Stimulated activated memory B cell treated with anti-CD40 and anti-IgM and Interleukin-4, amounts not matched to agents 10 μg/mL and 1 μg/mL and 100 μg/mL, for 72 hours (primary cell): ENCODE measurements at regions not wholly inside any gene's neighbourhood (a gene's known extent, or its start where the extent isn't known, plus 50 kb on each side); places are given as distances from the start of the nearest gene placed in this dataset.

Experiments
- ATAC-seq: fragments of 150-1000 bp; cut with Tn5 transposase; 2 replicates; pipeline ENCODE4 v1.10.0; 2021
- H3K27ac Mint-ChIP-seq: one replicate; pipeline ENCODE4 v1.8.0; 2022; ENCODE audit warnings: mild to moderate bottlenecking, mixed read lengths
- H3K27me3 Mint-ChIP-seq: one replicate; pipeline ENCODE4 v1.8.0; 2022; ENCODE audit warnings: mixed read lengths
- H3K36me3 Mint-ChIP-seq: one replicate; pipeline ENCODE4 v1.8.0; 2022; ENCODE audit warnings: mixed read lengths
- H3K4me1 Mint-ChIP-seq: one replicate; pipeline ENCODE4 v1.8.0; 2022; ENCODE audit warnings: mixed read lengths
- H3K4me3 Mint-ChIP-seq: one replicate; pipeline ENCODE4 v1.8.0; 2022; ENCODE audit warnings: mild to moderate bottlenecking, moderate library complexity, mixed read lengths
- H3K9me3 Mint-ChIP-seq: one replicate; pipeline ENCODE4 v1.8.0; 2022; ENCODE audit warnings: mixed read lengths

- no peak overlapping the region for H3K4me3 Mint-ChIP-seq
- no peak for ATAC-seq
- H3K36me3 Mint-ChIP-seq, result no peaks in the 10 kb centered on the region
- H3K27me3 Mint-ChIP-seq, result no peaks in the 10 kb centered on the region
- H3K27ac Mint-ChIP-seq, result no peak overlapping the region
- peaks cover 2% of the 10 kb centered on the region for H3K9me3 Mint-ChIP-seq
- H3K4me1 Mint-ChIP-seq, result no peaks in the 10 kb centered on the region
Measured at GRCh38 chr3:94737116-94737515, 674.3 kb downstream of the NSUN3 start.

GRCh38 chr3:94739420-94739819, 676.6 kb downstream of the NSUN3 start:
- H3K9me3 Mint-ChIP-seq, result peaks cover 4% of the 10 kb centered on the region
- no peaks in the 10 kb centered on the region for H3K4me1 Mint-ChIP-seq
- ATAC-seq, result no peak
- H3K4me3 Mint-ChIP-seq, result no peak overlapping the region
- H3K36me3 Mint-ChIP-seq, result no peaks in the 10 kb centered on the region
- H3K27ac Mint-ChIP-seq, result no peak overlapping the region
- H3K27me3 Mint-ChIP-seq, result no peaks in the 10 kb centered on the region

- no peak for ATAC-seq
- H3K27ac Mint-ChIP-seq, result no peak overlapping the region
- peaks cover 6% of the 10 kb centered on the region for H3K9me3 Mint-ChIP-seq
- H3K27me3 Mint-ChIP-seq, result no peaks in the 10 kb centered on the region
- H3K36me3 Mint-ChIP-seq, result no peaks in the 10 kb centered on the region
- H3K4me3 Mint-ChIP-seq, result no peak overlapping the region
- no peaks in the 10 kb centered on the region for H3K4me1 Mint-ChIP-seq
Measured at GRCh38 chr3:94758751-94759150, 695.9 kb downstream of the NSUN3 start.

- H3K4me3 Mint-ChIP-seq, result no peak overlapping the region
- no peaks in the 10 kb centered on the region for H3K4me1 Mint-ChIP-seq
- ATAC-seq, result no peak
- H3K9me3 Mint-ChIP-seq, result no peaks in the 10 kb centered on the region
- no peaks in the 10 kb centered on the region for H3K36me3 Mint-ChIP-seq
- no peak overlapping the region for H3K27ac Mint-ChIP-seq
- H3K27me3 Mint-ChIP-seq, result no peaks in the 10 kb centered on the region
Measured at GRCh38 chr3:94772402-94772801, 709.5 kb downstream of the NSUN3 start.

GRCh38 chr3:94775746-94776145, 712.9 kb downstream of the NSUN3 start:
- ATAC-seq, result no peak
- Mint-ChIP-seq H3K4me3 (no peak overlapping the region), H3K9me3 (no peaks in the 10 kb centered on the region), H3K27me3 (no peaks in the 10 kb centered on the region), H3K36me3 (no peaks in the 10 kb centered on the region), H3K4me1 (no peaks in the 10 kb centered on the region), H3K27ac (no peak overlapping the region)

GRCh38 chr3:94776401-94776915, 713.6 kb downstream of the NSUN3 start:
- Mint-ChIP-seq H3K27me3 (no peaks in the 10 kb centered on the region), H3K9me3 (no peaks in the 10 kb centered on the region), H3K4me1 (no peaks in the 10 kb centered on the region), H3K36me3 (no peaks in the 10 kb centered on the region), H3K4me3 (no peak overlapping the region), H3K27ac (no peak overlapping the region)
- no peak for ATAC-seq

GRCh38 chr3:94778289-94778688, 715.4 kb downstream of the NSUN3 start:
- H3K4me1 Mint-ChIP-seq, result no peaks in the 10 kb centered on the region
- no peak overlapping the region for H3K4me3 Mint-ChIP-seq
- no peaks in the 10 kb centered on the region for H3K36me3 Mint-ChIP-seq
- no peaks in the 10 kb centered on the region for H3K27me3 Mint-ChIP-seq
- H3K9me3 Mint-ChIP-seq, result no peaks in the 10 kb centered on the region
- ATAC-seq, result no peak
- no peak overlapping the region for H3K27ac Mint-ChIP-seq

GRCh38 chr3:94778814-94779494, 716.1 kb downstream of the NSUN3 start:
- no peak for ATAC-seq
- Mint-ChIP-seq H3K36me3 (no peaks in the 10 kb centered on the region), H3K4me1 (no peaks in the 10 kb centered on the region), H3K27me3 (no peaks in the 10 kb centered on the region), H3K27ac (no peak overlapping the region), H3K4me3 (no peak overlapping the region), H3K9me3 (no peaks in the 10 kb centered on the region)

GRCh38 chr3:94779699-94780098, 716.8 kb downstream of the NSUN3 start:
- ATAC-seq, result no peak
- no peak overlapping the region for H3K27ac Mint-ChIP-seq

GRCh38 chr3:94784274-94784673, 721.4 kb downstream of the NSUN3 start:
- no peaks in the 10 kb centered on the region for H3K27me3 Mint-ChIP-seq
- no peak overlapping the region for H3K27ac Mint-ChIP-seq
- H3K9me3 Mint-ChIP-seq, result no peaks in the 10 kb centered on the region
- no peak overlapping the region for H3K4me3 Mint-ChIP-seq
- no peaks in the 10 kb centered on the region for H3K36me3 Mint-ChIP-seq
- ATAC-seq, result no peak
- H3K4me1 Mint-ChIP-seq, result no peaks in the 10 kb centered on the region

More at GRCh38 chr3:94779699-94780098, 716.8 kb downstream of the NSUN3 start:
- no peak overlapping the region for H3K4me3 Mint-ChIP-seq
- no peaks in the 10 kb centered on the region for H3K9me3 Mint-ChIP-seq
- no peaks in the 10 kb centered on the region for H3K4me1 Mint-ChIP-seq
- no peaks in the 10 kb centered on the region for H3K36me3 Mint-ChIP-seq
- no peaks in the 10 kb centered on the region for H3K27me3 Mint-ChIP-seq

GRCh38 chr3:94787066-94787465, 724.2 kb downstream of the NSUN3 start:
- H3K36me3 Mint-ChIP-seq, result no peaks in the 10 kb centered on the region
- no peaks in the 10 kb centered on the region for H3K9me3 Mint-ChIP-seq
- H3K4me1 Mint-ChIP-seq, result no peaks in the 10 kb centered on the region
- no peak for ATAC-seq
- no peak overlapping the region for H3K27ac Mint-ChIP-seq
- no peak overlapping the region for H3K4me3 Mint-ChIP-seq
- no peaks in the 10 kb centered on the region for H3K27me3 Mint-ChIP-seq

GRCh38 chr3:94787734-94788270, 724.9 kb downstream of the NSUN3 start:
- no peaks in the 10 kb centered on the region for H3K27me3 Mint-ChIP-seq
- H3K4me3 Mint-ChIP-seq, result no peak overlapping the region
- no peaks in the 10 kb centered on the region for H3K36me3 Mint-ChIP-seq
- no peak for ATAC-seq
- no peaks in the 10 kb centered on the region for H3K4me1 Mint-ChIP-seq
- H3K9me3 Mint-ChIP-seq, result no peaks in the 10 kb centered on the region
- H3K27ac Mint-ChIP-seq, result no peak overlapping the region

GRCh38 chr3:94794563-94794962, 731.7 kb downstream of the NSUN3 start:
- no peak for ATAC-seq
- Mint-ChIP-seq H3K4me3 (no peak overlapping the region), H3K4me1 (no peaks in the 10 kb centered on the region), H3K36me3 (no peaks in the 10 kb centered on the region), H3K9me3 (no peaks in the 10 kb centered on the region), H3K27ac (no peak overlapping the region), H3K27me3 (no peaks in the 10 kb centered on the region)

- Mint-ChIP-seq H3K36me3 (no peaks in the 10 kb centered on the region), H3K4me1 (no peaks in the 10 kb centered on the region), H3K9me3 (no peaks in the 10 kb centered on the region), H3K27me3 (no peaks in the 10 kb centered on the region), H3K27ac (no peak overlapping the region), H3K4me3 (no peak overlapping the region)
- no peak for ATAC-seq
Measured at GRCh38 chr3:94799420-94800060, 736.7 kb downstream of the NSUN3 start.

- H3K9me3 Mint-ChIP-seq, result peaks cover 6% of the 10 kb centered on the region
- no peak for ATAC-seq
Measured at GRCh38 chr3:94811836-94812235, 749.0 kb downstream of the NSUN3 start.

GRCh38 chr3:94821241-94821640, 758.4 kb downstream of the NSUN3 start:
- Mint-ChIP-seq H3K9me3 (peaks cover 6% of the 10 kb centered on the region), H3K36me3 (no peaks in the 10 kb centered on the region), H3K27me3 (no peaks in the 10 kb centered on the region), H3K27ac (no peak overlapping the region), H3K4me3 (no peak overlapping the region), H3K4me1 (no peaks in the 10 kb centered on the region)
- no peak for ATAC-seq

More at GRCh38 chr3:94811836-94812235, 749.0 kb downstream of the NSUN3 start:
- H3K27me3 Mint-ChIP-seq, result no peaks in the 10 kb centered on the region
- H3K27ac Mint-ChIP-seq, result no peak overlapping the region
- no peak overlapping the region for H3K4me3 Mint-ChIP-seq
- H3K36me3 Mint-ChIP-seq, result no peaks in the 10 kb centered on the region
- H3K4me1 Mint-ChIP-seq, result no peaks in the 10 kb centered on the region
